PC-9 (cell line): ENCODE measurements at regions not wholly inside any gene's neighbourhood (a gene's known extent, or its start where the extent isn't known, plus 50 kb on each side); places are given as distances from the start of the nearest gene placed in this dataset.

ENCODE experiments used
- EZH2 ChIP-seq: fragments of 200-600 bp; sonication (generic); IDR thresholded peaks from 2 replicates; pipeline ENCODE4 v1.8.0; 2017; ENCODE audit warnings: antibody characterized with exemption, low read depth
- TF ChIP-seq, protein P1 (sequence below): fragments of 200-600 bp; sonication (generic); conservative IDR thresholded peaks from 2 replicates; pipeline ENCODE4 v1.6.1; 2017; ENCODE audit warnings: mixed run types, antibody characterized with exemption, mild to moderate bottlenecking, moderate library complexity

DNA sequence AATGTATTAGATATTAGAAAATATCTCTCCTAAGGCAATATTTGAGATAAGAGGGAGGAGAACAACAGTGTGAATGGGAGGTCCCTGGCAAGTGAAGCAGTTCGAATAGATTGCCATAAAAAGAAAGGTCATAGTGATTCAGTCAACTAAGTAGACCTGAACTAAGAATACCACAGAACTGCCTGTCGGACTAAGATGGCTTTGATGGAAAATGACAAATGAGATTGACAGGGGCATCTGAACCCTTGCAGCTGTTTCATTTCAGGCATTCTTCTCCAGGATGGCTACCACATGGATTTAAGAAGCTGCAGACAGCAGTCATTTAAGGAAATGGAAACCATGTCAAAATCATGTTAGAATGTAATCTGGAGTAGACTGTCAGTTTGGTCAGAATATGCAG is 308.4 kb upstream of the MEF2C start:
- TF ChIP-seq, protein P1, sequence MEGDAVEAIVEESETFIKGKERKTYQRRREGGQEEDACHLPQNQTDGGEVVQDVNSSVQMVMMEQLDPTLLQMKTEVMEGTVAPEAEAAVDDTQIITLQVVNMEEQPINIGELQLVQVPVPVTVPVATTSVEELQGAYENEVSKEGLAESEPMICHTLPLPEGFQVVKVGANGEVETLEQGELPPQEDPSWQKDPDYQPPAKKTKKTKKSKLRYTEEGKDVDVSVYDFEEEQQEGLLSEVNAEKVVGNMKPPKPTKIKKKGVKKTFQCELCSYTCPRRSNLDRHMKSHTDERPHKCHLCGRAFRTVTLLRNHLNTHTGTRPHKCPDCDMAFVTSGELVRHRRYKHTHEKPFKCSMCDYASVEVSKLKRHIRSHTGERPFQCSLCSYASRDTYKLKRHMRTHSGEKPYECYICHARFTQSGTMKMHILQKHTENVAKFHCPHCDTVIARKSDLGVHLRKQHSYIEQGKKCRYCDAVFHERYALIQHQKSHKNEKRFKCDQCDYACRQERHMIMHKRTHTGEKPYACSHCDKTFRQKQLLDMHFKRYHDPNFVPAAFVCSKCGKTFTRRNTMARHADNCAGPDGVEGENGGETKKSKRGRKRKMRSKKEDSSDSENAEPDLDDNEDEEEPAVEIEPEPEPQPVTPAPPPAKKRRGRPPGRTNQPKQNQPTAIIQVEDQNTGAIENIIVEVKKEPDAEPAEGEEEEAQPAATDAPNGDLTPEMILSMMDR, result no peak
- no peak for TF ChIP-seq EZH2
